ENCODE measurements at regions not wholly inside any gene's neighbourhood (a gene's known extent, or its start where the extent isn't known, plus 50 kb on each side); places are given as distances from the start of the nearest gene placed in this dataset.

DNA sequence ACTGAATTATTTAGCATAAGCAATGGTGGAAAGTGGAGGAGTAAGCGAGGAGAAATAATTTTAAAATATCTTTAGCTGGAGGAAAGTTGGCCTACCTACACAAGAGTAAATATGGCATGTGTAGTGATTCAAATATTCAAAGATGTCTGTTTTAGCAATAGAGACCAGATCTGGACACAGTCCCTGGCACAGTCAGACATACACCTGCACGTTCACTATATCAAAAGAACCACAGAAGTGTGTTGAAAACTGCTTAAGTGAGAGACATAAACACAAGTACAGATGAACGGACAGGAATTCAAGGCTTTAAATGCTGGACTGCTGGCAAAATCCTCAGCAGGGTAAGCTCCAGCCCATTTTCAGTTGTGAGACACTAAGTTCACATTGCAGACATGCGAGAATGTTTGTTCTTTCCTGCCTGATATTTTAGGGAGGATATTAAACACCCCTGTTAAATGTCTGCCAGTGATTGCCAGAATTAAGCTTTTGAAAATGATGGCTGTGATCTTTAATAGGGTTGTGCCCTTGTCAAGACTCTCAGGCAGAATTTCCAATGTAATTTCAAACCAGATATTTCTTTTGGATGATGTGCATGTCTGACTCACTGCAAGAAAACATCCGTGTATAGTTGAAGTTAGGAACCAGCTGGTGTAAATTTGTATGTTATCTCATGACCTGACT, 810.6 kb downstream of the TLE4 start:
- no TSS peak for BruUV-seq (replicated peaks)
- intact Hi-C loops (cut with micrococcal nuclease; ENCODE audit: unreplicated experiment), result no loop called here
- Histone ChIP-seq H3K79me2 (ENCODE audit: low read depth) (no peaks in the 10 kb centered on the region), H3K27ac (no peak overlapping the region), H2AFZ (no peak overlapping the region), H3K9me2 (ENCODE audit: insufficient read depth) (no peaks in the 10 kb centered on the region), H3F3A (ENCODE audit: insufficient read depth, low read depth) (peaks cover 6% of the 10 kb centered on the region; the same call in 1 of the 2 replicates), H3K36me3 (ENCODE audit: low read depth) (no peaks in the 10 kb centered on the region), H3K4me2 (no peak overlapping the region), H4K20me1 (ENCODE audit: insufficient read depth) (no peaks in the 10 kb centered on the region), H3K9me3 (ENCODE audit: insufficient read depth, low read depth) (no peaks in the 10 kb centered on the region), H3K4me1 (replicated peaks; ENCODE audit: insufficient read depth) (0 out of 2 replicates have a peak, but pooled peaks cover 10% of the 10 kb centered on the region), H3K27me3 (ENCODE audit: insufficient read depth, low read depth) (no peaks in the 10 kb centered on the region), H3K4me3 (no peak overlapping the region)
- ChIA-PET POLR2A (ENCODE audit: unreplicated experiment) (no interaction called here), CTCF (no interaction called here)
- TF ChIP-seq, protein P1, sequence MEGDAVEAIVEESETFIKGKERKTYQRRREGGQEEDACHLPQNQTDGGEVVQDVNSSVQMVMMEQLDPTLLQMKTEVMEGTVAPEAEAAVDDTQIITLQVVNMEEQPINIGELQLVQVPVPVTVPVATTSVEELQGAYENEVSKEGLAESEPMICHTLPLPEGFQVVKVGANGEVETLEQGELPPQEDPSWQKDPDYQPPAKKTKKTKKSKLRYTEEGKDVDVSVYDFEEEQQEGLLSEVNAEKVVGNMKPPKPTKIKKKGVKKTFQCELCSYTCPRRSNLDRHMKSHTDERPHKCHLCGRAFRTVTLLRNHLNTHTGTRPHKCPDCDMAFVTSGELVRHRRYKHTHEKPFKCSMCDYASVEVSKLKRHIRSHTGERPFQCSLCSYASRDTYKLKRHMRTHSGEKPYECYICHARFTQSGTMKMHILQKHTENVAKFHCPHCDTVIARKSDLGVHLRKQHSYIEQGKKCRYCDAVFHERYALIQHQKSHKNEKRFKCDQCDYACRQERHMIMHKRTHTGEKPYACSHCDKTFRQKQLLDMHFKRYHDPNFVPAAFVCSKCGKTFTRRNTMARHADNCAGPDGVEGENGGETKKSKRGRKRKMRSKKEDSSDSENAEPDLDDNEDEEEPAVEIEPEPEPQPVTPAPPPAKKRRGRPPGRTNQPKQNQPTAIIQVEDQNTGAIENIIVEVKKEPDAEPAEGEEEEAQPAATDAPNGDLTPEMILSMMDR (conservative IDR thresholded peaks at IDR 0.05), result no peak
- no peak for TF ChIP-seq EZH2 (IDR thresholded peaks at IDR 0.05; ENCODE audit: low read depth)
- DNase-seq, result no peak

DNA sequence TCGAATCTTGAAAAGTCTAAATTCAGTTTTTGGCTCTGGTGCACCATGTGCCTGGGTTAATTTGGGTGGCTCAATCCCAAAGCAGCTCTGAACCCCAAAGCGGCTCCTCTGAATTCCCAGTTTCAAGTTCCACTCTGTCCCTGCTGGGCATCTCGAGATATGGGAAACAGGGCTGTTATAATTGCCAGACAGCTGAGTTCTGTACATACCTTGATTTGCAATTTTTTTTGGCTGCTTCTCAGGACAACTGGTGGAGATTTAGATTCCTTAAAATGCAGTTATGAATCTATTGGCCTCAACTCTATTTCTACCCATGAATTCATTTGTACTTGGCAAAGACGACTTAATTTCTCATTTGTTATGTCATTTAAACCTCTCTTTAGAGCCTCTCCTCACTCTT, 808.5 kb downstream of the TLE4 start:
- Histone ChIP-seq H3K4me2 (no peak overlapping the region), H3K79me2 (ENCODE audit: low read depth) (no peaks in the 10 kb centered on the region), H2AFZ (no peak overlapping the region), H3K9me2 (ENCODE audit: insufficient read depth) (no peaks in the 10 kb centered on the region; the same call in 1 of the 2 replicates), H3K9me3 (ENCODE audit: insufficient read depth, low read depth) (no peaks in the 10 kb centered on the region), H3K4me1 (replicated peaks; ENCODE audit: insufficient read depth) (0 out of 2 replicates have a peak, but pooled peaks cover 10% of the 10 kb centered on the region), H4K20me1 (ENCODE audit: insufficient read depth) (no peaks in the 10 kb centered on the region), H3K36me3 (ENCODE audit: low read depth) (no peaks in the 10 kb centered on the region), H3K4me3 (no peak overlapping the region), H3K27me3 (ENCODE audit: insufficient read depth, low read depth) (no peaks in the 10 kb centered on the region), H3K27ac (no peak overlapping the region), H3F3A (ENCODE audit: insufficient read depth, low read depth) (peaks cover 6% of the 10 kb centered on the region; the same call in 1 of the 2 replicates)
- TF ChIP-seq EZH2 (IDR thresholded peaks at IDR 0.05; ENCODE audit: low read depth), result no peak
- TF ChIP-seq, protein P1 (conservative IDR thresholded peaks at IDR 0.05), result no peak
- ChIA-PET POLR2A (ENCODE audit: unreplicated experiment) (no interaction called here), CTCF (no interaction called here)
- BruUV-seq (replicated peaks), result no TSS peak
- intact Hi-C loops (cut with micrococcal nuclease; ENCODE audit: unreplicated experiment), result no loop called here
- DNase-seq, result no peak

DNA sequence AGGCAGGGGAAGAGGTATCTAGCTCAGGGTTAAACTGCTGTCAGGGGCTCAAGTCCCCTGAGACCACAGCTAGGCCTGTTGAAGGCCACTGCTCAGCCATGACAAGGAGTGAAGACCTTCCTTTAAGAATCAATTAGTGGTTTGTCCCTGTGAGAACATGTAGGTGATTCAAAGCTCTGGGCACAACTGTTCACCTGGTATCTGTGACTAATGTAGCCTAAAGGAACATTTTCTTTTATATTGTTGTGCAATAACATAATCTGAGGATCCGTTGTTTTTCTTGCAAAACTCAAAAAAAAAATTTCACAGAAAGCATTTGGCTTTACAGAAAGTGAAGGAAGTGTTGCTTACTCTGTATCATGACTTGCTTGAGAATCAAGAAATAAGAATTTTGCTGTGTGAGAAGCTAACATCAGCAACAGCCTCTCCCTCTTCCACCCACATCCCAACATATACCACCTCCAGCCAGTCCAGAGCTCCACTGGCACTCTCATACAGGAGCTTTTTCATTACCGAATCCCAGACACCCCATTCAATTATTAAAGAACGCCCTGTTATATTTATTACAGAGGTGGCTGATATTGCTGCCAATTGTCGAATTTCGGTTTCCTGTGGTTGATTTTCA, 807.0 kb downstream of the TLE4 start:
- H3K36me3 ChIP-seq (ENCODE audit: low read depth), result no peaks in the 10 kb centered on the region
- ChIA-PET POLR2A (ENCODE audit: unreplicated experiment) (interaction anchor here (0.5 kb wide), 1 partner anchor 917 kb away, joined by 7 read pairs; no protein-coding TSS in a partner anchor), CTCF (no interaction called here)
- intact Hi-C loops (cut with micrococcal nuclease; ENCODE audit: unreplicated experiment), result no loop called here
- no peaks in the 10 kb centered on the region; the same call in 1 of the 2 replicates for H3K9me2 ChIP-seq (ENCODE audit: insufficient read depth)
- no peak overlapping the region for H3K4me3 ChIP-seq
- TF ChIP-seq EZH2 (IDR thresholded peaks at IDR 0.05; ENCODE audit: low read depth), result no peak
- TF ChIP-seq, protein P1 (conservative IDR thresholded peaks at IDR 0.05), result no peak
- H3K27ac ChIP-seq, result no peak overlapping the region
- no peak overlapping the region; the same call in 1 of the 2 replicates for H2AFZ ChIP-seq
- no peaks in the 10 kb centered on the region for H4K20me1 ChIP-seq (ENCODE audit: insufficient read depth)
- BruUV-seq (replicated peaks), result no TSS peak
- 0 out of 2 replicates have a peak overlapping the region, but pooled peaks have one; percentile 9 for H3K4me2 ChIP-seq
- H3K79me2 ChIP-seq (ENCODE audit: low read depth), result no peaks in the 10 kb centered on the region
- peaks cover 6% of the 10 kb centered on the region; the same call in 1 of the 2 replicates for H3F3A ChIP-seq (ENCODE audit: insufficient read depth, low read depth)
- H3K4me1 ChIP-seq (replicated peaks; ENCODE audit: insufficient read depth), result 0 out of 2 replicates have a peak, but pooled peaks cover 10% of the 10 kb centered on the region
- no peaks in the 10 kb centered on the region for H3K27me3 ChIP-seq (ENCODE audit: insufficient read depth, low read depth)
- DNase-seq, result peak in 1 of 2 experiments; percentile 64
- no peaks in the 10 kb centered on the region for H3K9me3 ChIP-seq (ENCODE audit: insufficient read depth, low read depth)
